SK-N-SH (cell line): ENCODE measurements at regions not wholly inside any gene's neighbourhood (a gene's known extent, or its start where the extent isn't known, plus 50 kb on each side); places are given as distances from the start of the nearest gene placed in this dataset.

Experiments
- CHD2 ChIP-seq: fragments of 150-350 bp; IDR thresholded peaks from 2 replicates; pipeline ENCODE4 v1.6.1; 2018; ENCODE audit warnings: low read length; ENCODE audit not compliant: partially characterized antibody
- CTCF ChIP-seq: fragments of 200-600 bp; sonication (generic); IDR thresholded peaks from 2 replicates; pipeline ENCODE4 v1.6.1; 2017; ENCODE audit warnings: antibody characterized with exemption, mild to moderate bottlenecking, moderate library complexity
- EP300 ChIP-seq, 2 experiments: IDR thresholded peaks; 2 replicates each; pipeline versions ENCODE4 v1.4.0 to v1.6.1; 2012; ENCODE audit warnings: borderline replicate concordance in 1 of 2, low read depth in 1 of 2, low read length in 1 of 2
- EZH2phosphoT487 ChIP-seq: fragments of 200-600 bp; sonication (generic); IDR thresholded peaks from 2 replicates; pipeline ENCODE4 v1.6.1; 2017; ENCODE audit warnings: low read depth, mixed run types, mild to moderate bottlenecking, antibody characterized with exemption, moderate library complexity, borderline replicate concordance
- JUND ChIP-seq: IDR thresholded peaks from 2 replicates; pipeline ENCODE4 v1.4.0; 2012
- RCOR1 ChIP-seq: fragments of 150-350 bp; IDR thresholded peaks from 2 replicates; pipeline ENCODE4 v1.6.1; 2017; ENCODE audit warnings: antibody characterized with exemption, low read length
- RFX5 ChIP-seq: IDR thresholded peaks from 2 replicates; pipeline ENCODE4 v1.6.1; 2012; ENCODE audit warnings: mild to moderate bottlenecking, improper control_type of control experiment, low read length
- SIN3A ChIP-seq: IDR thresholded peaks from 2 replicates; pipeline ENCODE4 v1.6.1; 2012; ENCODE audit warnings: low read depth, mild to moderate bottlenecking, low read length, moderate library complexity, borderline replicate concordance
- SMC3 ChIP-seq: IDR thresholded peaks from 2 replicates; pipeline ENCODE4 v1.6.1; 2012; ENCODE audit warnings: low read depth, low read length, improper control_type of control experiment
- TAF1 ChIP-seq: IDR thresholded peaks from 2 replicates; pipeline ENCODE4 v1.6.1; 2012; ENCODE audit warnings: low read depth, mild to moderate bottlenecking, low read length, moderate library complexity, borderline replicate concordance
- TEAD4 ChIP-seq: IDR thresholded peaks from 2 replicates; pipeline ENCODE4 v1.4.0; 2012; ENCODE audit warnings: mild to moderate bottlenecking, borderline replicate concordance; ENCODE audit not compliant: insufficient read depth
- USF2 ChIP-seq: fragments of 150-350 bp; IDR thresholded peaks from 2 replicates; pipeline ENCODE4 v1.6.1; 2017; ENCODE audit warnings: antibody characterized with exemption, low read length, low read depth, borderline replicate concordance

GRCh38 chr5:117077142-117077541 lies 502.5 kb upstream of the SEMA6A start:
- TF ChIP-seq SMC3 (no peak), RCOR1 (no peak), USF2 (no peak), SIN3A (no peak), CTCF (peak; percentile 29), TAF1 (no peak), TEAD4 (no peak), RFX5 (no peak), EZH2phosphoT487 (no peak), CHD2 (no peak), JUND (no peak), EP300 (IDR thresholded peaks at IDR 0.05; ENCODE audit: borderline replicate concordance in 1 of 2, low read depth in 1 of 2, low read length in 1 of 2) (no peak)
